ENCODE measurements at regions not wholly inside any gene's neighbourhood (a gene's known extent, or its start where the extent isn't known, plus 50 kb on each side); places are given as distances from the start of the nearest gene placed in this dataset.

- TF ChIP-seq, protein P1, sequence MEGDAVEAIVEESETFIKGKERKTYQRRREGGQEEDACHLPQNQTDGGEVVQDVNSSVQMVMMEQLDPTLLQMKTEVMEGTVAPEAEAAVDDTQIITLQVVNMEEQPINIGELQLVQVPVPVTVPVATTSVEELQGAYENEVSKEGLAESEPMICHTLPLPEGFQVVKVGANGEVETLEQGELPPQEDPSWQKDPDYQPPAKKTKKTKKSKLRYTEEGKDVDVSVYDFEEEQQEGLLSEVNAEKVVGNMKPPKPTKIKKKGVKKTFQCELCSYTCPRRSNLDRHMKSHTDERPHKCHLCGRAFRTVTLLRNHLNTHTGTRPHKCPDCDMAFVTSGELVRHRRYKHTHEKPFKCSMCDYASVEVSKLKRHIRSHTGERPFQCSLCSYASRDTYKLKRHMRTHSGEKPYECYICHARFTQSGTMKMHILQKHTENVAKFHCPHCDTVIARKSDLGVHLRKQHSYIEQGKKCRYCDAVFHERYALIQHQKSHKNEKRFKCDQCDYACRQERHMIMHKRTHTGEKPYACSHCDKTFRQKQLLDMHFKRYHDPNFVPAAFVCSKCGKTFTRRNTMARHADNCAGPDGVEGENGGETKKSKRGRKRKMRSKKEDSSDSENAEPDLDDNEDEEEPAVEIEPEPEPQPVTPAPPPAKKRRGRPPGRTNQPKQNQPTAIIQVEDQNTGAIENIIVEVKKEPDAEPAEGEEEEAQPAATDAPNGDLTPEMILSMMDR (IDR thresholded peaks at IDR 0.05; ENCODE audit: insufficient read depth, low read depth, low read length) = no peak
- TF ChIP-seq EZH2 (IDR thresholded peaks at IDR 0.05; ENCODE audit: insufficient read depth, low read length) = no peak
Observed at GRCh38 chr14:98580131-98580678, 691.8 kb downstream of the BCL11B start.

Measured in astrocyte (in vitro differentiated cells and primary cell).